CD4-positive, alpha-beta memory T cell (primary cell): ENCODE measurements at regions not wholly inside any gene's neighbourhood (a gene's known extent, or its start where the extent isn't known, plus 50 kb on each side); places are given as distances from the start of the nearest gene placed in this dataset.

Experiments used
- CTCF ChIA-PET: fragments of 350-600 bp; sonication (Branson Sonifier 250); formaldehyde crosslinking; loops from one replicate; lab custom pipeline; 2021; ENCODE audit warnings: inconsistent platforms; ENCODE audit not compliant: partially characterized antibody; lab: Charles Lee
- POLR2A ChIA-PET: fragments of 350-600 bp; sonication (Branson Sonifier 250); formaldehyde crosslinking; loops from one replicate; lab custom pipeline; 2021; ENCODE audit not compliant: partially characterized antibody; lab: Charles Lee
- DNase-seq, 5 donors: peaks; one replicate each; pipeline versions ENCODE4 v3.0.0 to v3.0.0-alpha.2; 2020 to 2022; ENCODE audit warnings: mixed read lengths in 1 of 5
- H3K27ac ChIP-seq: one replicate; pipeline ENCODE4 v1.7.0; 2013; ENCODE audit warnings: low read depth, low read length
- H3K27me3 ChIP-seq: 2 replicates; pipeline ENCODE4 v1.7.0; 2013; ENCODE audit warnings: mild to moderate bottlenecking, low read length, moderate library complexity; ENCODE audit not compliant: insufficient read depth
- H3K36me3 ChIP-seq: 2 replicates; pipeline ENCODE4 v1.7.0; 2013; ENCODE audit warnings: mild to moderate bottlenecking, low read length, moderate library complexity; ENCODE audit not compliant: insufficient read depth
- H3K4me1 ChIP-seq: 2 replicates; pipeline ENCODE4 v1.7.0; 2013; ENCODE audit warnings: mild to moderate bottlenecking, low read length, moderate library complexity; ENCODE audit not compliant: insufficient read depth
- H3K4me3 ChIP-seq, 2 donors: one replicate each; pipeline ENCODE4 v1.7.0; 2013; ENCODE audit warnings: low read length in 2 of 2, mild to moderate bottlenecking in 1 of 2
- H3K9me3 ChIP-seq, 2 donors: one replicate each; pipeline ENCODE4 v1.7.0; 2013; ENCODE audit warnings: low read length in 2 of 2, control low read depth in 1 of 2; ENCODE audit not compliant: control insufficient read depth in 1 of 2
- H3K27ac Mint-ChIP-seq, 7 donors: one replicate each; pipeline ENCODE4 v1.8.0; 2020 to 2021; ENCODE audit warnings: mixed read lengths in 7 of 7, mild to moderate bottlenecking in 6 of 7, inconsistent platforms in 3 of 7, moderate library complexity in 3 of 7
- H3K27me3 Mint-ChIP-seq, 2 donors: one replicate each; pipeline ENCODE4 v1.8.0; 2020 to 2021; ENCODE audit warnings: mixed read lengths in 2 of 2
- H3K36me3 Mint-ChIP-seq, 2 donors: one replicate each; pipeline ENCODE4 v1.8.0; 2020 to 2021; ENCODE audit warnings: mixed read lengths in 2 of 2, inconsistent platforms in 1 of 2, mild to moderate bottlenecking in 1 of 2
- H3K4me1 Mint-ChIP-seq, 4 donors: one replicate each; pipeline ENCODE4 v1.8.0; 2020 to 2021; ENCODE audit warnings: mixed read lengths in 4 of 4, mild to moderate bottlenecking in 1 of 4
- H3K4me3 Mint-ChIP-seq, 8 donors: one replicate each; pipeline ENCODE4 v1.8.0; 2020 to 2021; ENCODE audit warnings: mixed read lengths in 8 of 8, mild to moderate bottlenecking in 7 of 8, moderate library complexity in 6 of 8, inconsistent platforms in 3 of 8
- H3K9me3 Mint-ChIP-seq, 8 donors: one replicate each; pipeline ENCODE4 v1.8.0; 2020 to 2021; ENCODE audit warnings: mixed read lengths in 8 of 8, mild to moderate bottlenecking in 5 of 8, inconsistent platforms in 3 of 8, moderate library complexity in 1 of 8
- intact Hi-C: fragments of 100-400 bp; cut with micrococcal nuclease; formaldehyde crosslinking; loops from one replicate; pipeline ENCODE4 v1.15.1; 2023

DNA sequence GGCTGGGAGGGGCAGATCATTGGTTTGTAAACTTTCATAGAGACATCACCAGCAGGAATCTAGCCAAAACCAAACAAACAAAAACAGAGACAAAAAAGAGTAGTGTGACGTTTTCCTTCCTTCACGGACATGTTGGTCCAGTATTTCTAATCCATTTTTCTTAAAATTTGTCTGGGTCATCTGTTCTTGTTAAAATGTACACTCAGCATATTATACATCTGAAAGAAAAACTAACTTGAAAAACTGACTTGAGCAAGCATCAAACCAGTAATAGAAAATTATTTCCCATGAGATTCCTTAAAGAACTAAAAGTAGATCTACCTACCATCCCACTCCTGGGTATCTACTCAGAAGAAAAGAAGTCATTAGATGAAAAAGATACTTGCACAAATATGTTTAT, 164.2 kb downstream of the KLF6 start:
- H3K27ac ChIP-seq: no peak overlapping the region
- CTCF ChIA-PET: no interaction called here
- Mint-ChIP-seq H3K27ac (no peak overlapping the region), H3K4me3 (no peak overlapping the region), H3K4me1 (peaks cover 16 to 18% (median 16%) of the 10 kb centered on the region in 4 donors), H3K27me3 (no peaks in the 10 kb centered on the region), H3K9me3 (peaks cover 5 to 17% (median 10%) of the 10 kb centered on the region in 8 donors), H3K36me3 (peaks cover 2 to 9% of the 10 kb centered on the region in 2 donors)
- no peaks in the 10 kb centered on the region for H3K27me3 ChIP-seq
- peaks cover 13% of the 10 kb centered on the region for H3K4me1 ChIP-seq
- no peak overlapping the region for H3K4me3 ChIP-seq
- intact Hi-C loops: loop anchor here (10.0 kb wide), 1 partner anchor 1034 kb away; no protein-coding TSS in a partner anchor
- no peak for DNase-seq
- no peaks in the 10 kb centered on the region for H3K36me3 ChIP-seq
- POLR2A ChIA-PET: no interaction called here
- H3K9me3 ChIP-seq: no peaks in the 10 kb centered on the region

DNA sequence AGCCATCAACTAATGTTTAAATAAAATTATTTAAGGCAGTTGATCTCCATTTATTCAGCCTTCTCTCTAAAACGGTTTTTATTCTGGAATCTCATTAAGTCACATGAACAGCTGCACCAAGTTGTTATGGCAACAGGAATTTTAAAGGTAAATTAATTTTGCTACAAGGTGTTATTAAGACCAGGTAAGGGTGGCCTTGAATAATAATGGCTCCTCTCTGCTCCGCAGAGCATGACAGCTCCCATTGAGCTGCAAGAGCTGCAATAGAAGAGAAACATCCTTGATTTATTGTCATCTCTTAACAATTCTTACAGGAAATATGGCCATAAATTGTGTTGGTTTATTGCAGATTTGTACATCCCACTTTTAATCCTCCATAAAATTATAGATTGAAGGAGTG, 165.8 kb downstream of the KLF6 start:
- H3K9me3 Mint-ChIP-seq: peaks cover 5 to 17% (median 10%) of the 10 kb centered on the region in 8 donors
- Histone ChIP-seq H3K9me3 (no peaks in the 10 kb centered on the region), H3K4me1 (peaks cover 13% of the 10 kb centered on the region), H3K36me3 (no peaks in the 10 kb centered on the region), H3K4me3 (no peak overlapping the region), H3K27me3 (no peaks in the 10 kb centered on the region), H3K27ac (no peak overlapping the region)
- ChIA-PET POLR2A (no interaction called here), CTCF (no interaction called here)
- no peak overlapping the region for H3K4me3 Mint-ChIP-seq
- peaks cover 2 to 9% of the 10 kb centered on the region in 2 donors for H3K36me3 Mint-ChIP-seq
- DNase-seq: no peak
- intact Hi-C loops: no loop called here
- no peaks in the 10 kb centered on the region for H3K27me3 Mint-ChIP-seq
- no peak overlapping the region for H3K27ac Mint-ChIP-seq
- H3K4me1 Mint-ChIP-seq: peaks cover 14 to 16% (median 16%) of the 10 kb centered on the region in 4 donors

DNA sequence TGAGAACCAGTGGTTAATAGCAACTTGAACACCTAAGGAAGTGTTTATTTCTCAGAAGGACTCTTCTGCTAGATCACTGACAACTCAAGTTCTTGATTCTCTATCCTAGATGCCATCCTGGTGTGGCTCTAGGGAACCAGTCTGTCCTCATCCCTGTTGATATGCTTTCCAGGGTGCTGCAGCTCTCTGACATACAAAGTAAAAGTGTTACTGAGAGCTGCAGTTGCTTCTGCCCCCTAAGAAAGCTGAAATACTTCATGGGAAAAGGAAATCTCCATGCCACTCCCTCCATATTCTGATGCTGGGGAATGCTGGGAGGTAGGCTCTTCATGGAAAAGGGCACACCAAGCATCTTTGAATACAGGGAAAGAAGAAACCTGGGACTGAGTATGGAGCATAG, 168.1 kb downstream of the KLF6 start:
- no peaks in the 10 kb centered on the region for H3K27me3 Mint-ChIP-seq
- Histone ChIP-seq H3K36me3 (no peaks in the 10 kb centered on the region), H3K27ac (no peak overlapping the region), H3K9me3 (peaks cover 0 to 6% of the 10 kb centered on the region in 2 donors), H3K4me1 (no peaks in the 10 kb centered on the region), H3K4me3 (no peak overlapping the region), H3K27me3 (no peaks in the 10 kb centered on the region)
- no peak overlapping the region for H3K4me3 Mint-ChIP-seq
- CTCF ChIA-PET: no interaction called here
- no peak for DNase-seq
- H3K9me3 Mint-ChIP-seq: peaks cover 6 to 23% (median 13%) of the 10 kb centered on the region in 8 donors
- peaks cover 2 to 9% of the 10 kb centered on the region in 2 donors for H3K36me3 Mint-ChIP-seq
- POLR2A ChIA-PET: no interaction called here
- H3K4me1 Mint-ChIP-seq: no peaks in the 10 kb centered on the region
- intact Hi-C loops: no loop called here
- no peak overlapping the region for H3K27ac Mint-ChIP-seq

DNA sequence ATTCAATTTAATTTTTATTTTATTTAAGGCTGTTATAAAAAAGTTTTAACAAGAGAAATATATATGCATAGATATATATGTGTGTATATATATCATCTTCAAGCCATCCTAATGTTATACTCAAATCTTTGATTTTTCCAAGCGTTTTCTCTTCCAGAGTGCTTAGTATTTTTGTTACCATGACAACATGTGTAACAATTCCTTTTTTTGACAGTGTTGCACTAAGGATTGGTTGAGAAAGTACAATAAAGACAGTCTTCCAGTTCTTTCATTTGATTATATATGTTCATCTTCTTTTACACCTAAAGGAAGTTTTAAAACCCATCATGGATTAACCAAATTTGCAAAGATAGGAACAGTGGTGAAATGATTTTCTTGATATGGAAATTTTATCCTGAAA, 171.7 kb downstream of the KLF6 start:
- H3K4me3 ChIP-seq: no peak overlapping the region
- no peak overlapping the region for H3K27ac Mint-ChIP-seq
- POLR2A ChIA-PET: interaction anchor here (0.7 kb wide), 1 partner anchor 704 kb away, joined by 5 read pairs; no protein-coding TSS in a partner anchor
- H3K36me3 Mint-ChIP-seq: peaks cover 7 to 11% of the 10 kb centered on the region in 2 donors
- H3K9me3 ChIP-seq: peaks cover 0 to 13% of the 10 kb centered on the region in 2 donors
- peaks cover 7 to 42% (median 33%) of the 10 kb centered on the region in 8 donors for H3K9me3 Mint-ChIP-seq
- no peak overlapping the region for H3K4me3 Mint-ChIP-seq
- no peaks in the 10 kb centered on the region for H3K36me3 ChIP-seq
- no peak overlapping the region for H3K27ac ChIP-seq
- intact Hi-C loops: no loop called here
- CTCF ChIA-PET: no interaction called here
- H3K27me3 ChIP-seq: no peaks in the 10 kb centered on the region
- no peaks in the 10 kb centered on the region for H3K4me1 ChIP-seq
- DNase-seq: no peak
- H3K4me1 Mint-ChIP-seq: no peaks in the 10 kb centered on the region
- no peaks in the 10 kb centered on the region for H3K27me3 Mint-ChIP-seq

DNA sequence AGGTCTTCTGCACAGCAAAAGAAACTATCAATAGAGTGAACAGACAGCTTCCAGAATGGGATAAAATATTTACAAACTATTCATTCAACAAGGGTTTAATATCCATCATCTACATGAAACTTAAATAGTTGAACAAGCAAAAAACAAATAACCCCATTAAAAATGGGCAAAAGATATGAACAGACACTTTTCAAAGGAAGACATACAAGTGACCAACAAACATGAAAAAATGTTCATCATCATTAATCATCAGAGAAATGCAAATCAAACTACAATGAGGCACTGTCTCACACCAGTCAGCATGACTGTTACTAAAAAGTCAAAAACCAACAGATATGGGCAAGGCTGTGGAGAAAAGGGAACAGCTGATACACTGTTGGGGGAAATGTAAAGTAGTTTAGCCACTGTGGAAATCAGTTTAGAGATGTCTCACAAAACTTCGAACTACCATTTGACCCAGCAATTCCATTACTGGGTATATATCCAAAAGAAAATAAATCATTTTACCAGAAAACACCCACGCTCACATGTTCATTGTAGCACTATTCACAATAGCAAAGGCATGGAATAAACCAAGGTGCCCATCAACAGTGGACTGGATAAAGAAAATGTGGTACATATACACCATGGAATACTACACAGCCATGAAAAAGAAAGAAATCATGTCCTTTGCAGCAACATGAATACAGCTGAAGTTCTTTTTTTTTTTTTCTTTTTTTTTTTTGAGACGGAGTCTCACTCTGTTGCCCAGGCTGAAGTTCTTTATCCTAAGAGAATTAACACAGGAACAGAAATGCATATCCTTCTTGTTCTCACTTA, 172.6 kb downstream of the KLF6 start:
- Histone ChIP-seq H3K36me3 (no peaks in the 10 kb centered on the region), H3K27ac (no peak overlapping the region), H3K9me3 (peaks cover 0 to 17% of the 10 kb centered on the region in 2 donors), H3K4me1 (no peaks in the 10 kb centered on the region), H3K4me3 (no peak overlapping the region), H3K27me3 (no peaks in the 10 kb centered on the region)
- intact Hi-C loops: no loop called here
- no peak for DNase-seq
- Mint-ChIP-seq H3K4me1 (no peaks in the 10 kb centered on the region), H3K27me3 (no peaks in the 10 kb centered on the region), H3K36me3 (peaks cover 10 to 18% of the 10 kb centered on the region in 2 donors), H3K4me3 (no peak overlapping the region), H3K27ac (no peak overlapping the region), H3K9me3 (peaks cover 9 to 51% (median 41%) of the 10 kb centered on the region in 8 donors)
- CTCF ChIA-PET: no interaction called here
- POLR2A ChIA-PET: interaction anchor here (0.7 kb wide), 1 partner anchor 705 kb away, joined by 5 read pairs; no protein-coding TSS in a partner anchor

DNA sequence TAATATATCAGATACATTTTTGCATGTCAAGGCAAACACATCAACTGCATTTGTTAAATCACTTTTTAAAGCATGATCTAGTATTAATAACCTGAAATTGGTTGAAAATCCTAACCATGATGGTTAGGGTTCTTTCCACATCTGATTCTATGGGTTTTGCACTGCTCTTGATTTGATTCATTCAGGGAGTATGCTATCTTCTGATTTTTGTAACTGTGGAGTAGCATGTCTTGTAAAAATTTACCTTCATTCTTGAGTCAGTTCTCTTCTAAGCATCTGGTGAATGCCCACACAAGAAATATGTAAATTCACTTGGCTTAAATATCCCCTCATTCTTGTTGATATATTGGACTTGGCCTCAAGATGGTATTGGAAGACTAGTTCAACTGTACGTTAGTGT, 178.7 kb downstream of the KLF6 start:
- Histone ChIP-seq H3K4me1 (no peaks in the 10 kb centered on the region), H3K9me3 (peaks cover 0 to 11% of the 10 kb centered on the region in 2 donors), H3K36me3 (no peaks in the 10 kb centered on the region), H3K27me3 (no peaks in the 10 kb centered on the region), H3K27ac (no peak overlapping the region), H3K4me3 (no peak overlapping the region)
- H3K27me3 Mint-ChIP-seq: peaks cover 1 to 3% of the 10 kb centered on the region in 2 donors
- ChIA-PET CTCF (no interaction called here), POLR2A (no interaction called here)
- H3K36me3 Mint-ChIP-seq: peaks cover 12 to 18% of the 10 kb centered on the region in 2 donors
- intact Hi-C loops: no loop called here
- no peak overlapping the region for H3K4me3 Mint-ChIP-seq
- H3K4me1 Mint-ChIP-seq: no peaks in the 10 kb centered on the region
- DNase-seq: no peak
- peaks cover 14 to 51% (median 41%) of the 10 kb centered on the region in 8 donors for H3K9me3 Mint-ChIP-seq
- no peak overlapping the region for H3K27ac Mint-ChIP-seq

DNA sequence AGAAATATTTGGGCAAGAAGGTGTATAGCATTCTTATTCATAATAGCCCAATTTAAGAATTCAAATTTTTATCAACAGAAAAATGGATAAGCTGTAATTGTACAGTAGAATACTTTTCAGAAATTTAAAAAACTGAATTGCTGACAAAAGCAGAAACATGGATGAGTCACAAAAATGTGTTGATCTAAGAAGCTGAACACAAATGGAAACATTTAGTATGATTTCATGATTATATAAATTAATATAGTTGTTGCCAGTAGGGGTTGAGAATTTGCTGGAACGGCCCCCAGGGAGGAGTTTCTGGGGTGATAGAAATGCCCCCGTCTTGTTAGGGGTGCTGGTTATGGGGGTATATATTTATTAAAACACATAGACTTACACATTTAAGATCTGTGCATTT, 179.1 kb downstream of the KLF6 start:
- Histone ChIP-seq H3K9me3 (peaks cover 0 to 11% of the 10 kb centered on the region in 2 donors), H3K27ac (no peak overlapping the region), H3K36me3 (no peaks in the 10 kb centered on the region), H3K4me1 (no peaks in the 10 kb centered on the region), H3K27me3 (no peaks in the 10 kb centered on the region), H3K4me3 (no peak overlapping the region)
- no peaks in the 10 kb centered on the region for H3K4me1 Mint-ChIP-seq
- POLR2A ChIA-PET: no interaction called here
- H3K36me3 Mint-ChIP-seq: peaks cover 10 to 18% of the 10 kb centered on the region in 2 donors
- no peak overlapping the region for H3K27ac Mint-ChIP-seq
- no peak for DNase-seq
- peaks cover 11 to 46% (median 39%) of the 10 kb centered on the region in 8 donors for H3K9me3 Mint-ChIP-seq
- CTCF ChIA-PET: no interaction called here
- peaks cover 1 to 3% of the 10 kb centered on the region in 2 donors for H3K27me3 Mint-ChIP-seq
- intact Hi-C loops: no loop called here
- H3K4me3 Mint-ChIP-seq: no peak overlapping the region
